GM18867 (cell line): ENCODE measurements at regions not wholly inside any gene's neighbourhood (a gene's known extent, or its start where the extent isn't known, plus 50 kb on each side); places are given as distances from the start of the nearest gene placed in this dataset.

Experiments
- ATAC-seq: cut with Tn5 transposase; IDR thresholded peaks from one replicate; pipeline ENCODE4 v1.9.1; 2021; ENCODE audit warnings: mild to moderate bottlenecking, moderate library complexity; ENCODE audit not compliant: unreplicated experiment

GRCh38 chr1:60299581-60299980 is 226.0 kb upstream of the C1orf87 start:
- no peak for ATAC-seq

- ATAC-seq: no peak
These were observed 224.7 kb upstream of the C1orf87 start for GRCh38 chr1:60298290-60298689.

- ATAC-seq: no peak
These were observed 223.2 kb upstream of the C1orf87 start for GRCh38 chr1:60296794-60297193.

- no peak for ATAC-seq
These were observed 218.6 kb upstream of the C1orf87 start for GRCh38 chr1:60292140-60292539.

- ATAC-seq: no peak
These were observed 216.8 kb upstream of the C1orf87 start for GRCh38 chr1:60290393-60290792.

GRCh38 chr1:60287536-60287935 is 214.0 kb upstream of the C1orf87 start:
- no peak for ATAC-seq

- ATAC-seq: no peak
These were observed 210.1 kb upstream of the C1orf87 start for GRCh38 chr1:60283690-60284089.

GRCh38 chr1:60281360-60281932 is 207.9 kb upstream of the C1orf87 start:
- peak; percentile 95 for ATAC-seq

GRCh38 chr1:60280819-60281218 is 207.2 kb upstream of the C1orf87 start:
- peak; percentile 13 for ATAC-seq

GRCh38 chr1:60280256-60280655 is 206.7 kb upstream of the C1orf87 start:
- no peak for ATAC-seq

- no peak for ATAC-seq
These were observed 206.2 kb upstream of the C1orf87 start for GRCh38 chr1:60279798-60280197.

- ATAC-seq: no peak
These were observed 203.7 kb upstream of the C1orf87 start for GRCh38 chr1:60277269-60277668.

- ATAC-seq: no peak
These were observed 201.1 kb upstream of the C1orf87 start for GRCh38 chr1:60274422-60275290.

- no peak for ATAC-seq
These were observed 199.6 kb upstream of the C1orf87 start for GRCh38 chr1:60273185-60273584.

- ATAC-seq: no peak
These were observed 197.5 kb upstream of the C1orf87 start for GRCh38 chr1:60271041-60271440.

- no peak for ATAC-seq
These were observed 194.9 kb upstream of the C1orf87 start for GRCh38 chr1:60268451-60268850.

- ATAC-seq: no peak
These were observed 192.3 kb upstream of the C1orf87 start for GRCh38 chr1:60265560-60266535.

GRCh38 chr1:60262701-60263100 is 189.1 kb upstream of the C1orf87 start:
- no peak for ATAC-seq

- ATAC-seq: no peak
These were observed 184.0 kb upstream of the C1orf87 start for GRCh38 chr1:60257531-60257930.

- ATAC-seq: no peak
These were observed 182.0 kb upstream of the C1orf87 start for GRCh38 chr1:60255565-60255964.

GRCh38 chr1:60251426-60251825 is 177.9 kb upstream of the C1orf87 start:
- no peak for ATAC-seq
